DND-41 (cell line): ENCODE measurements at regions not wholly inside any gene's neighbourhood (a gene's known extent, or its start where the extent isn't known, plus 50 kb on each side); places are given as distances from the start of the nearest gene placed in this dataset.

ENCODE experiments used
- ATAC-seq: fragments of 200-7000 bp; cut with Tn5 transposase; 3 replicates; pipeline ENCODE4 v1.9.1; 2021; ENCODE audit warnings: low read depth; ENCODE audit not compliant: insufficient read depth
- DNase-seq: peaks from one replicate; pipeline ENCODE4 v3.0.0-alpha.2; 2020
- H2AFZ ChIP-seq: 2 replicates; pipeline ENCODE4 v1.6.0; 2012; ENCODE audit warnings: low read depth, low read length
- H3K27ac ChIP-seq: 2 replicates; pipeline ENCODE4 v1.5.1; 2012; ENCODE audit warnings: low read length, inconsistent platforms
- H3K27me3 ChIP-seq: fragments of 200-600 bp; sonication (generic); 2 replicates; pipeline ENCODE4 v1.6.0; 2012; ENCODE audit warnings: low read length, mild to moderate bottlenecking, inconsistent platforms; ENCODE audit not compliant: insufficient read depth, poor library complexity
- H3K36me3 ChIP-seq: 2 replicates; pipeline ENCODE4 v1.5.1; 2012; ENCODE audit warnings: low read length, inconsistent platforms; ENCODE audit not compliant: insufficient read depth
- H3K4me1 ChIP-seq: 2 replicates; pipeline ENCODE4 v1.5.1; 2012; ENCODE audit warnings: mild to moderate bottlenecking, low read length; ENCODE audit not compliant: insufficient read depth
- H3K4me2 ChIP-seq: 2 replicates; pipeline ENCODE4 v1.6.0; 2012; ENCODE audit warnings: mild to moderate bottlenecking, moderate library complexity, low read length, inconsistent platforms; ENCODE audit not compliant: insufficient read depth
- H3K4me3 ChIP-seq, 2 experiments: fragments of 200-600 bp in 1 of 2; shearing (Covaris generic) in 1 of 2; 2 replicates each; pipeline ENCODE4 v1.5.1; 2012 to 2016; ENCODE audit warnings: inconsistent platforms in 2 of 2, low read length in 2 of 2, mild to moderate bottlenecking in 2 of 2, low read depth in 1 of 2, moderate library complexity in 1 of 2
- H3K79me2 ChIP-seq: 2 replicates; pipeline ENCODE4 v1.6.0; 2012; ENCODE audit warnings: low read length, inconsistent platforms; ENCODE audit not compliant: insufficient read depth
- H3K9ac ChIP-seq: 2 replicates; pipeline ENCODE4 v1.6.0; 2012; ENCODE audit warnings: low read depth, mild to moderate bottlenecking, inconsistent platforms, low read length, moderate library complexity
- H3K9me3 ChIP-seq: 2 replicates; pipeline ENCODE4 v1.5.1; 2012; ENCODE audit warnings: low read length, moderate library complexity, mild to moderate bottlenecking, inconsistent platforms; ENCODE audit not compliant: insufficient read depth, severe bottlenecking
- H4K20me1 ChIP-seq: 2 replicates; pipeline ENCODE4 v1.6.0; 2012; ENCODE audit warnings: low read length; ENCODE audit not compliant: insufficient read depth
- EZH2 ChIP-seq: IDR thresholded peaks from 3 replicates; pipeline ENCODE4 v1.6.1; 2012; ENCODE audit warnings: borderline replicate concordance, low read depth, mild to moderate bottlenecking, moderate library complexity, low read length, inconsistent platforms; ENCODE audit not compliant: severe bottlenecking
- TF ChIP-seq, protein P1 (sequence below): IDR thresholded peaks from 2 replicates; pipeline ENCODE4 v1.5.1; 2012; ENCODE audit warnings: borderline replicate concordance, low read length, moderate library complexity, mild to moderate bottlenecking; ENCODE audit not compliant: poor library complexity, severe bottlenecking; ENCODE audit errors: extremely low read depth

DNA sequence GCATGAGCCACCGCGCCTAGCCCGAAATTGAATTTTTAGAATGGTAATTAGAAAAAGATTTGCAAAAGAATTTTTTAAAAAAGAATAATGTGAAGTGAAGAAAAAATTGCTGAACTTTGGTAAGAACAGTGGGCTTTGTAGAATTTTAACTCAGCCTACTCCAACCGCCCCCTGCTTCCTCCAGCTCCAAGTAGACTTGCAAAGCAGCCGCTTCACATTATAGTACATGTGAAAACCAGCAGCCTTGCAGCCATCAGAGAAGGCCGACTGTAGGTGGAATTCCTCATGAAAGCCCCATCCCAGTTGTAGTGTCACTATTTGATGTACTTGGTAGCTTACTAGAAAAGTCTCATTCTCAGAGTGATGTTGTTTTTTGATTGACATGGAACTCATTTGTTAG is 835.6 kb downstream of the TBC1D32 start:
- Histone ChIP-seq H3K27me3 (no peaks in the 10 kb centered on the region), H3K9ac (no peak overlapping the region), H3K4me3 (no peak overlapping the region), H2AFZ (no peak overlapping the region), H3K27ac (no peak overlapping the region), H3K79me2 (no peaks in the 10 kb centered on the region), H3K9me3 (no peaks in the 10 kb centered on the region), H3K4me2 (no peak overlapping the region), H4K20me1 (no peaks in the 10 kb centered on the region), H3K4me1 (no peaks in the 10 kb centered on the region), H3K36me3 (no peaks in the 10 kb centered on the region)
- no peak for DNase-seq
- no peak for TF ChIP-seq EZH2
- TF ChIP-seq, protein P1, sequence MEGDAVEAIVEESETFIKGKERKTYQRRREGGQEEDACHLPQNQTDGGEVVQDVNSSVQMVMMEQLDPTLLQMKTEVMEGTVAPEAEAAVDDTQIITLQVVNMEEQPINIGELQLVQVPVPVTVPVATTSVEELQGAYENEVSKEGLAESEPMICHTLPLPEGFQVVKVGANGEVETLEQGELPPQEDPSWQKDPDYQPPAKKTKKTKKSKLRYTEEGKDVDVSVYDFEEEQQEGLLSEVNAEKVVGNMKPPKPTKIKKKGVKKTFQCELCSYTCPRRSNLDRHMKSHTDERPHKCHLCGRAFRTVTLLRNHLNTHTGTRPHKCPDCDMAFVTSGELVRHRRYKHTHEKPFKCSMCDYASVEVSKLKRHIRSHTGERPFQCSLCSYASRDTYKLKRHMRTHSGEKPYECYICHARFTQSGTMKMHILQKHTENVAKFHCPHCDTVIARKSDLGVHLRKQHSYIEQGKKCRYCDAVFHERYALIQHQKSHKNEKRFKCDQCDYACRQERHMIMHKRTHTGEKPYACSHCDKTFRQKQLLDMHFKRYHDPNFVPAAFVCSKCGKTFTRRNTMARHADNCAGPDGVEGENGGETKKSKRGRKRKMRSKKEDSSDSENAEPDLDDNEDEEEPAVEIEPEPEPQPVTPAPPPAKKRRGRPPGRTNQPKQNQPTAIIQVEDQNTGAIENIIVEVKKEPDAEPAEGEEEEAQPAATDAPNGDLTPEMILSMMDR = no peak
- no peak for ATAC-seq

DNA sequence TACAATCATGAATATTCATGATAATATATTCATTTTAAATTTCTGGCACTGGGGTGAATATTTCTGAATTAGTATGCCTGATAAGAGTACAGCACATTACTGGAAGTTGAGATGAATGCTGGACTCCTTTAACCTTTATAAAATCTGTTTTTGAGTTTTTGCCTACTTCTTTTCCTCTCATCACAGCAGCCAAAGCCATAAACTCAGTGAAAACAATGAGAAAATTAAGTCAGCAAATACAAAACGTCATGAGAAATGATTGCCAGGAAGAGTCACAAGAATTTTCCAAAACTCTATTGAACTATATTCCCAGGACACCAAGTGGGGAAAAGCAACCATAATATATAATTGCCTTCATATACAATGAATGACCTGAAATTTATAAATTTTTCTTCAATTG is 837.6 kb downstream of the TBC1D32 start:
- Histone ChIP-seq H3K4me2 (no peak overlapping the region), H3K27me3 (no peaks in the 10 kb centered on the region), H3K4me3 (no peak overlapping the region), H3K9ac (no peak overlapping the region), H3K79me2 (no peaks in the 10 kb centered on the region), H2AFZ (no peak overlapping the region), H3K9me3 (no peaks in the 10 kb centered on the region), H3K4me1 (no peaks in the 10 kb centered on the region), H4K20me1 (no peaks in the 10 kb centered on the region), H3K36me3 (no peaks in the 10 kb centered on the region), H3K27ac (no peak overlapping the region)
- TF ChIP-seq, protein P1 = no peak
- TF ChIP-seq EZH2 = no peak
- ATAC-seq (no peak), DNase-seq (no peak)

DNA sequence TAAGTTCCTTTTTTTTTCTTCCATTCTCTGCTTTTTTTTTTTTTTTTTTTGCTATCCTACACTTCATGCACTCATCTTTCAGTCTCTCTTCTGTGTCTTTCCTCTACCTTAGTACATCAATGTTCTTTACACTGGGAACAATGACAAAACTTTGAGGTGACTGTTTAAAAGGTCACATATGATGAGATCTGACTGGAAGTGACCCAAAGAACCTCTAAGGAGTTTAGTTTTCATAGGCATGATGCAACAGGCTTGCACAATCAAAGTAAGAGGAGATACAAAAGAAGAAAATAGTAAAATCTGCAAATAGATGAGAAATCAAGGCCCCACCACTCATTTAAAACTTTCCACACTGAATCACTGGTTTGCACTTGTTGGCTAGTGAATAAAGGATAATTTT is 840.8 kb downstream of the TBC1D32 start:
- Histone ChIP-seq H3K27me3 (no peaks in the 10 kb centered on the region), H3K9me3 (no peaks in the 10 kb centered on the region), H3K9ac (no peak overlapping the region), H4K20me1 (no peaks in the 10 kb centered on the region), H3K27ac (no peak overlapping the region), H3K79me2 (no peaks in the 10 kb centered on the region), H3K4me3 (no peak overlapping the region), H3K4me1 (no peaks in the 10 kb centered on the region), H3K36me3 (no peaks in the 10 kb centered on the region), H2AFZ (no peak overlapping the region), H3K4me2 (no peak overlapping the region)
- DNase-seq (no peak), ATAC-seq (no peak)
- TF ChIP-seq EZH2 = no peak
- TF ChIP-seq, protein P1 = no peak

DNA sequence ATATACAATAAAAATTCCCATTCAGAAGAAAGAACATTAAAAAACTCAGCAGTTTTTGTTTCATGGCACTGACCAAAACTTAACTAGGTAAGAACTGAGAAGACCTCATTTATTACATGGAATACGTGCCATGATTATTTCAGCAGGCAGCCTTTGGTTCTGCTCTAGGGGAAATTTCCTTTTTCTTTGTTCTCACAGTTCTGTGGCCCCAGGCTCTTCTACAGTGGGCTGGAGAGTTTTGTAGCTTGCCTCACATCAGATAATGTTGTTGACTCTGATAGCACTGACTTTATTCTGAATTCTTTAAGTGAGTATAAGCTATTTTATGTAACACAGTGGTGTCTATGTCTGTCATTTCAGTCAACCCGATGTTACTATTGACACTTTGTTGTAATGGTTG is 844.3 kb downstream of the TBC1D32 start:
- Histone ChIP-seq H3K9me3 (no peaks in the 10 kb centered on the region), H3K27ac (no peak overlapping the region), H3K79me2 (no peaks in the 10 kb centered on the region), H3K4me3 (no peak overlapping the region), H4K20me1 (no peaks in the 10 kb centered on the region), H3K4me1 (no peaks in the 10 kb centered on the region), H3K27me3 (no peaks in the 10 kb centered on the region), H2AFZ (no peak overlapping the region), H3K36me3 (no peaks in the 10 kb centered on the region), H3K4me2 (no peak overlapping the region), H3K9ac (no peak overlapping the region)
- TF ChIP-seq, protein P1 = no peak
- no peak for TF ChIP-seq EZH2
- DNase-seq (no peak), ATAC-seq (no peak)
